GM21717 (cell line): ENCODE measurements at regions not wholly inside any gene's neighbourhood (a gene's known extent, or its start where the extent isn't known, plus 50 kb on each side); places are given as distances from the start of the nearest gene placed in this dataset.
A peak's percentile ranks its signal among the peaks of the same experiment; 100 is the strongest.

Experiments
- ATAC-seq: cut with Tn5 transposase; IDR thresholded peaks from one replicate; pipeline ENCODE4 v1.9.1; 2021; ENCODE audit warnings: mild to moderate bottlenecking, moderate library complexity; ENCODE audit not compliant: unreplicated experiment

DNA sequence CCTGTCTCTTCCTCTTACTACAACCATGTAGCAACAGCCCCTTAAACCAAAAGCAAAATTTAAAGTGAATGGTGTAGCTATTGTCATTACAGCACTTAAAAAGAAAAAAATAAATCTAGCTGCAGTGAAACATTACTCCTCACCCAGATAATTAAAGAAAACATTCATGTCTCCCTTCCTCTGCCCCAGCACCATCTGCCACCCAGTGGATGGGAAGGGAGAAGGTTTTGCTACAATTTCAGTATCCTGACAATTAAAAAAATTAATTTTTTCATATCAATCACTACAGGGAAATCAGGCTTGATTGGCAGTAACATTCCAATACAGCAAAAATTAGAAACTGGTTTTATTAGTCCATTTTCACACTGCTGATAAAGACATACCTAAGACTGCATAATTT is 147.4 kb upstream of the PUM3 start:
- ATAC-seq = no peak

DNA sequence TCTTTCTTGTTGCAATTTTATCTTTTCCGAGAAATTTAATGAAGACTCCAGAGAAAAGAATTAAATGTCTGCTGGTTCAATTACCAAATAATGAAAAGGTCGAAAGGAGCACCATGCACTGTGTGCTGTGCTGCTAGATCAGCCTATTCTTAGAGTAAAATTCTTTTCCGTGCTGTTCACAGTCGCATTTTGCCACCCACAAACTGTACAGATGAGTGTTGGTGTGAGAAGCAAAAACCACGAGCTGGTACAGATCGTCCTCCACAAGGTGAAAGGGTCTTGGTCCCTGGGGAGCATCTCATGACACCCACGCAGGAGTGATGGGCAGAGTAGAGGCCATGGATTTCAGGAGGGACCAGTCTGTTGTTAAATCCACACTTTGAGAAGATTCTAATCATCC is 143.8 kb upstream of the PUM3 start:
- ATAC-seq = no peak

DNA sequence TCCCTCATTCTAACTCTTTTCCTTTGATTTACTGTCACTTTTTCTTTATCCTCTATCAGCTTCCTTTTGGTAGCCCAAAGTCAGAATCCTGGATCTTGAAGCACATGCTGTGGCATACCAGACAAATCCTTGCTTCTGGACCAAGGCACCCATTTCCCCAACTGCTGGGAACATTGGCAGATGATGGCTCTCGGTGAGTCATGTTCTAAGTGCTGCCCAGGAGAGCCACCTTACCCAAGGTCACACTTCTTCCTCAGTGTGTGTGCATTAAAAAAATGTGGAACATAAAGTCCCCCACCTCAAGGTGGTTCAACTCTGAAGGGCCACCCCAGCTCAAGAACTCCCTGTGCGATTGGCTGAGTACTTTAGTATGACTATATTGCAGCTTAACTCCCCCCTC is 141.4 kb upstream of the PUM3 start:
- ATAC-seq = no peak

DNA sequence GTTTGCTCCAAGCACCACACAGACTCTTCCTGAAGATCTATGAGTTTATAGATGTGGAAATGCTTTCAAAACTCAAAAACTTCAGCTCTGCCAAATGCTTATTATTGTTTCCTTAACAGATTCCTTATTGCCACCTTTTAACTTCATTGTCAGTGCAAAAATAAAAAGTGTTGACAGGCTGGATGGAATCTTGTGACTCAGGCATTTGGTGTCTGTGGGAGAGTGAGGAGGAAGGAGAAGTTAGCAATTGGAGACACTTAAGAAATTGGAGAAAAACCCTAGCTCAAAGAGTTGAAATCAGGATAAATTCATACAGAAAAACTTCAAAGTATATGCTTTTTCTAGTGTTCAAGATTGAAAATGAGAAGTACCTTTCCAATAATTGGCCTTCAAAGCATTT is 140.6 kb upstream of the PUM3 start:
- no peak for ATAC-seq

DNA sequence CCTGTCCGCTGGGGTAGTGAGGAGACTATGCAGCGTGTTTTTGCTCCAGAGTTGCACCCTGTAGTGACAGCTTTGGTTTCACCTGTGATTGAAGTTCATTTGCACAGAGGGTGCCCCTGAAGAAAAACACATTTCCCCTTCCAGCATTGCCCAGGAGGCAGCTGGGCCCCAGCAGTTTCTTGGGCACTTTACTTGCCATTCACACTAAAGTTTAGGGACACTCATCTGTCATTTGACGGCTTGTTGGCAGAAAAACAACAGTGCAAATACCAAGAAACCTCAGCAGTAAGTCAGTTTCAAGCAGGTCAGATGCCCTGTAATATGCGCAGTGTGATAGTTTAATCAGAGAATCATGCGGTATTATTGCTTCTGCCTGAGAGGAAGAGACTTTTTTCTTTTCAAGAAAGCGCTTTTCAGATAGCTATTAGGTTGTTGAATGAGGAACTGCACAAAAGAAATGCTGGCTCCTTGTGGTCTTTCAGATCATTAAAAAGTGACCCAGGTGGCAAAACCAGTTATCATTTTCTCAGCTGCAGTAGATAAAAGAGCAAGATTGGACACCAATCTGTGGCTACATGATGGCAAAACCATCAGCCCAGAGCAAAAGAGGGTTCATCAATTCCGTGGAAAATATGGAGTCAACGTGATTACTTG is 136.2 kb upstream of the PUM3 start:
- no peak for ATAC-seq

DNA sequence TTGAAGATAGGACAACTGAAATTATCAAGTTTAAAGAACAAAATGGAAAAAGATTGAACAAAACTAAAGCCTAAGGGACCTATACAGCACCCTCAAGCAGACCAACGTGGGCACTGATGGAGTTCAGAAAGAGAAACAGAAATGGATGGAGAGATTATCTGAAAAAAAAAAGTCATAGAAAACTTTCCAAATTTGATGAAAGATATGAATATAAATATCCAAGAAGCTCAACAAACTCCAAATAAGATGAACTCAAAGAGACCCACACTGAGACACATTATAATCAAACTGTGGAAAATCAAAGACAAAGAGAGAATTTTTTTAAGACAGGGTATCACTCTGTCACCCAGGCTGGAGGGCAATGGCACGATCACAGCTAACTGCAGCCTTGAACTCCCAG is 128.6 kb upstream of the PUM3 start:
- ATAC-seq = no peak

DNA sequence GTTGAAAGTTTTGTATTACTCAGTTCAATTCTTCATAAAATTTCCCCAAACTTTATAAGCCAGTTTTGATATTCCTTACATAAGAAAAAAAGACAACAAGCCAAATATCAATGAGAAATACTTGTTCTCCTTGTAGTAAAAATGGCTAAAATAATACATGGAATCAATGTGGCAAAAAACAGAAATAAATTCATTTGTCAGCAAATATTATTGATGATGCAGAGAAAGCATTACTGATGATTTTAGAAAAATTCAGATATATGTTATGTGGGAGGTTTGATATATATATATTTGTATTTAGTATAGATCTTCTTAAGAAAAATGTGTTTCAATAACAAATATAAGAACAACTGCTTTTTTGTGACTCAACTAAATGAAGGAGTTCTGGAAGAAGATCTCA is 127.0 kb upstream of the PUM3 start:
- no peak for ATAC-seq

DNA sequence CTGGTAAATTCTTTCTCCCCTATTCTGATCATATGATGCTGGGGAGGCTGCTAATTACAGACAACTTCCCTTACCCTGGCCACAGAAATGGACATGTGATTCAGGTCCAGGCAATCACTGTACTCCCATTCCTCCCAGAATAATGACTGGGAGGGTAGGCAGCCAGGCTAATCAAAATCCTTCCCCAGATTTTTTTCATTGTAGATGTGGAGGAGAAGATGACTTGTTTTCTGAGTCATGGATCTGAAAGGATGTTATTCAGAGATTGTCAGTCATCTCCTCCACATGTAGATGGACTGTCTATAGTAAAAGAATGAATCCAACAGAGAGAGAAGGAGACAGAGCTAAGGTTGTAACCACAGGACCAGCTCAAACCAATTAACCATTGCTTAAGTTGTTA is 123.9 kb upstream of the PUM3 start:
- no peak for ATAC-seq

DNA sequence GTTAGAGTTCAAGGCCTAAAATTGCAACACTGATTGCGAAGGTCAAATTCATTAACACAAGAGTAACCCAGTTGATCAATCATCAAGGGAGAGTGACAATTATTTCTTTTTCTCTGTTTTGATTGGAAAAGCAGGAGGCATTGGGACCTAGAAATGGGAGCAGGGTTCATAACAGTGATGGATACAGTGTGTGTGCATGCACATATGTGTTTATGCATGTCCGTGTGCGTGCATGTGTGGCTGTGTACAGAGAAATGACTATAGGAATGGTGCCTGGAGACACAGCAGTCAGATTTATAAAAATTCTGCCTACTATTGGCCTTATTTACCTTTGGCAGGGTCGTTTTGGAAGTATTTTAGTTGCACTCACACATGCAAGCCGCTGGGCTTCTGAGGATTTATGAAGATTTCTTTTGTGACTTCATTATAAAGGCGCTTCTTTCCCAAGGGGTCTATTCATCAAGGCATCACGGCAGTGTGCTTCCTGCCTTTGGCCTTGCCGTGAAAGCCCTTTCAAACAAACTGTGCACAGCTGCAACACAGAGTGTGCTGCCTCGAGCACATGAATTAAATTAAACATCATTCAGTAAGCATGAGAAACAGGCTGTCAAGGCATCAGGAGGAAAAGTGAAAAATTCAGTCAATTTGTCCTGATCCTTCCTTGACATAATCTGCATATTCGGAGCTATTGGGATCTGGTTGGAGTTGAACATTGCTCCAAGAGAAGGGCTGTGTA is 122.8 kb upstream of the PUM3 start:
- no peak for ATAC-seq

DNA sequence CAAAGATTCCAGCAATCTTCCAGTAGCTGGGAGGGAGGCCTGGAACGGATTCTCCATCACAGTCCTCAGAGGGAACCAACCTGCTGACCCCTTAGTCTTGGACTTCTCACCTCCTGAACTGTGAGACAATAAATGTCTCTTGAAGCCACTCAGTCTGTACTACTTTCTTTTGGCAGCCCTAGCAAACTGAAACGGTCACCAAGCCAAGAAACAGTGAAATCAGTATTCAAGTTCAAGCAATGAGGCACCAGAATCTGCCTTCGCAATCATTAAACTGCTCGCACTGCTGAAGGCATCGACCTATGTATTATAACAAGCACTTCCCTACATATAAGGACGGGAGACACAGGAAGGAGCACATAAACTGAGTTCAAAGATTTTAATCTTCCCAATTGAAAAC is 120.6 kb upstream of the PUM3 start:
- no peak for ATAC-seq

DNA sequence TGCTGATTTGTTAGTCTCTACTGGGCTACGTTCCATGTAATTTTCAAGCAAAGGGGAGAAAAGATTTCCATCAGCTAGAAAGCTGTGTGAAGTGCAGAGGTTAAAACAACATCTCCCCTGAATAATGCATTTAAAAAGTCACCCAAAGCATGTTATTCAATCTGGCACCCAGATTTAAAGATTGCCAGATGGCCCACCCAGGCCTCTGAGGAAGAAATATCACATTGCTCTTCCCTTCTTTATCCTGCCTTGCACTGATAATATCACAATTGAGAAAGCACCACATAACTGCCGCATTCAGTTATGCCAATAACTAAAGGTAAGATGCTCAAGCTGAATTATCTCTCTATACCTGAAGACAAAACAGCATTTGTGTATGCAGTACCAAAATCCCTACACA is 119.4 kb upstream of the PUM3 start:
- ATAC-seq = no peak

DNA sequence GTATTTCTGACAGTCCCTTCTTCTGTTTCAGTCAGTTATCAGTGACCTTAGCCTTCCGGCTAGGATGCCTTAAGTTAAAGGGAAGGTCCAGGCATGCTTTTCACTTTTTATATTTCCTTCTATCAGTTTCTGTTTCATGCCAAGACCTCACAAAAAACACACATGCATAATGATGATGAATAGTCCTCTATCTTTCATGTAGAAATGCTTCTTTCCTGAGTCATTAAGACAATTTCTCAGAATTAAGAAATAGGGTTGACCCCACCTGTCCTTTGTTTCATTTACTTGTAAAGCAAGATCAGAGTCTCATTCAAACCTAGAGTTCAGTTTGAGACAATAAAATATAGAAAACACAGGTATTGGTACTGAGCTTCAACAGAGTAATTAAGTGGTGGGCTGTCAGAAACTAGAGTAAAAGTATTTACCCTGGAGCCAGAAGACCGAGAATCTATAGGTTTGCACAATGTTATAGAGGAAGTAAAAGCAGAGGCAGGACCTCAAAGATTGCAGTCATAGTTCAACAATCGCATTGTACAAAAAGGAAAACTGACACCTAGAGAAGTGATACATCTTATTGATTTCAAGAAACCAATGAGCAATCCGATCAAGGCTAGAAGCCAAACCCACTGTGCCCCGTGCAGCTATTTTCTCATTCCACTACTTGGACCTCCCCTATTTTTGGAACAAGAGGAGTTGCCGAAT is 118.7 kb upstream of the PUM3 start:
- peak; percentile 41 for ATAC-seq

DNA sequence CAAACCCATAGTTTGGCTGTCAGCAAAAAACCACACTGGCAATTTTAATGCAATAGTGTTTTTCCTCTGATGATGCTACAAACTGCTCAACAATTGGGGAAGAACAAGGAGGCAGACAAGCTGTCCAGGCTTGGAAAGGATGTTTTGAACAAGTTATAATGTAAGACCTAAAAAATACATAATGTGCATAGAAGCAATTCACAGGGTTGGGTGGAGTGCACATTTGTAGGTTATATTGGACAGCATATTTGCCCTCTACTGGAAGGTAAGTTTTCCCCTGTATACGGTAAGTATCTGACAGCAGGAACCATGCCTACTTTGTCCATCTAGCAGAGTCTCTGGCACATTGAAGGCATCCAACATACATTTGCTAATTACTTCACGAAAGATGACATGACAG is 114.3 kb upstream of the PUM3 start:
- no peak for ATAC-seq

DNA sequence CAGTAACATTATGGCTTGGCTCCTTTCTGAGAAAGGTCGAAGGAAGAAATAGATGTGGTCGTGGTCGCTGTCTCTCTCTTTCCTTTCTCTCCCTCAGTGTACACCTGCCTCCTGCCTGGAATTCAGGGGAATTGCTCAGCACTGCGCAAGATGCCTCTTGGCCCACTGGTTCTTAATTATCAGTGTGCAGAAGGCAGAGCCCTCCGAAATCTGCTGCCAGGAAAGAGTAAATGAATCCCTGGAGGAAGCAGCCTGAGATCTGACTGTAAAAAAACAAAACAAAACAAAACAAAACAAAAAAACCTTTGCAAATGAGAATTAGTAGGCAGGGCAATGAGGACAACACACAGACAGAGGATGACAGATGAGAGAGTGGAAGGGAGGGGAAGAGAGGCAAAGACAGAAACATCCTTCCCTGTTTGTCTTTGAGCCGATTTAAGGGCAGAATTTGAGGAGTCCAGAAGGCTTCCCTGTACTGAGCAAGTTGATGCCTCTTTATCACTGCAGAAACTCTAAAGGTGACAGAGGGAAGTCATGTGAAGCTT is 113.8 kb upstream of the PUM3 start:
- no peak for ATAC-seq

DNA sequence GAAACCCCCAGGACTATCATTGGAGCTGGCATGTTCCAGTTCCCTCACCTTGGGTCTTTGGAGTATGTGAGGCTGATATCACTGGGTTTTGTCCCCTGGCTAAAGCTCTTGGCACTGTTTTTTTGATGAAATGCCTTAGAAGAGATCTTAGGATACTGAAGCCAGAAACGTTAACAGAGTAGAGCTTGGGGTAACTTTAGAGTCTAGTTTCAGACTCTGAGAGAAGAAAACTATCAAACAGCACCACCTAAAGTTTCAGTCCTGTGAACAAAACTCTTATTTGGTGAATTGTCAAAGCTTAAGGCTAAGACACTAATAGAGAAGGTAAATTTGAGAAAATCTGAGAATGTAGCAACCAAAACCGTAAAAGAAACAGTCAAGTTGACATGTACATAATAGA is 111.7 kb upstream of the PUM3 start:
- ATAC-seq = no peak

DNA sequence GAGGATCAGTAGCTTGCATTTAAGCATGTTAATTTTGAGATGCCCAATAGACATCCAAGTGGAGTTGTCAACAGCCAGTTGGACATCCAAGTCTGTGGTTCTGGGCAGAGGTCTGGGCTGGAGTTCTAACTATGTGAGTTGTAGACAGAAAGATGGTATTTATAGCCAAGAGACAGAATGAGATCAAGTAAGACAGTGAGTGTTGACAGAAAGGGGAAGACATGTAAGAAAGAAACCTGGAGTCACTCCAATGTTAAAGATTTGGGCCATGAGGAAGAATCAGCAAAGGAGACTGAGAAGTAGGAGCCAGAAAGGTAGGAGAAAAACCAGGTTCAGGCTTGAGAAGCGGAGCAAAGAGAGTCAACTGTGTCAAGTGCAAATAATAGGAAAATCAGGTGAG is 95.5 kb upstream of the PUM3 start:
- no peak for ATAC-seq

DNA sequence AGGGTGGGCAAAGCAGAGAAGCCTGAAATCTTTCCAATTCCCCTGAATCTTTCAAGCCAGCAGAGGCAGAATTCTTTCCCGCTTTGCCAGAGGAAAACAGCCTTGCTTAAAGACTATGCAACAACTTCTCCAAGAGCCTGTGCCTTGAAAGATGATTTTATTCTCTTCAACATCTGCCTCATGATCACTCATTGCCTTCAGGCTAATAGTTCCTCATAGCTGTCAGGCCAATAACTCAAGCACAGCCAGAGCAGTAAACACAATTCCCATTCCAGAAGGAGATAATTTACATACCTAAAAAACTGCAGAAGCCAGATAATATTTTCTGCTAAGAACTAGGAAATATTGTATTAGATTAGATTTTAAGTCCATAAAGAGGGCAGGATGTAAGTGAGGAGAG is 92.3 kb upstream of the PUM3 start:
- ATAC-seq = no peak

DNA sequence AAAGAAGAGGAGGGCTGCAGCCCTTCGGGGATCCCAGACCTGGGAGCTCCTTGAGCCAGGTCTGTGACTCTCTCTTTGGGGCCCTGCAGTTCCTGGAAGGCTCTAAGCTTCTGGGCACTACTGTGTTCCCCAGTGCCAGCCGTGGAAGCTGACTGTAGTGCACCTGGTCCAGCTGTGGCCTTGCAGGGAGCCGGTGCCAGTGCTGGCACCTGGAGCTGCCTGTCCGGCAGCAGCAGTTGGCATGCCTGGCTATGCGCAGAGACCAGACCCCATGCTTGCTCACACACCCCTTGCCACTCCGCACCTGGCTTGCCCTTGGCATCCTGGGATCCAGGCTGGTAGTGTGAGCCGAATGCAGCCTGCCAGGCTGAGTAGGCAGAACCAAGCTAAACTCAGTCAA is 91.0 kb upstream of the PUM3 start:
- ATAC-seq = no peak

DNA sequence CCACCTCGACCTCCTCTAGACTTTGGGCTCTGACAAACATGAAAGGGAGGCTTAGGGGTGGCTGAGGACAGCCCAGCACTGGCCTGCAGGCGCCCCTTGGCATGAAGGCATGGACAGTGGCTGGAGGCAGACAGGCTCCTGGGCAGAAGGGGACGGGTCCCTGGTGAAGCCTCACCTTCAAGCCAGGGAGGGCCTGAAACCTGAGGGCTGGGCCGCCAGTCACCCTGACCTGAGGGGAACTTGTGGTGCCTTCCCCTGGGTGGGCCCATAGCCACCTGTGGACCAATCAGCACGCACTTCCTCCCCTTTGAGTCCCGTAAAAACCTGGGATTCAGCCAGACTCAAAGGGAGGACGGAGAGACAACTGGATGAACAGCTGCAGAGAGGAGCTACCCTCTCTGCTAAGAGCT is 90.4 kb upstream of the PUM3 start:
- no peak for ATAC-seq

DNA sequence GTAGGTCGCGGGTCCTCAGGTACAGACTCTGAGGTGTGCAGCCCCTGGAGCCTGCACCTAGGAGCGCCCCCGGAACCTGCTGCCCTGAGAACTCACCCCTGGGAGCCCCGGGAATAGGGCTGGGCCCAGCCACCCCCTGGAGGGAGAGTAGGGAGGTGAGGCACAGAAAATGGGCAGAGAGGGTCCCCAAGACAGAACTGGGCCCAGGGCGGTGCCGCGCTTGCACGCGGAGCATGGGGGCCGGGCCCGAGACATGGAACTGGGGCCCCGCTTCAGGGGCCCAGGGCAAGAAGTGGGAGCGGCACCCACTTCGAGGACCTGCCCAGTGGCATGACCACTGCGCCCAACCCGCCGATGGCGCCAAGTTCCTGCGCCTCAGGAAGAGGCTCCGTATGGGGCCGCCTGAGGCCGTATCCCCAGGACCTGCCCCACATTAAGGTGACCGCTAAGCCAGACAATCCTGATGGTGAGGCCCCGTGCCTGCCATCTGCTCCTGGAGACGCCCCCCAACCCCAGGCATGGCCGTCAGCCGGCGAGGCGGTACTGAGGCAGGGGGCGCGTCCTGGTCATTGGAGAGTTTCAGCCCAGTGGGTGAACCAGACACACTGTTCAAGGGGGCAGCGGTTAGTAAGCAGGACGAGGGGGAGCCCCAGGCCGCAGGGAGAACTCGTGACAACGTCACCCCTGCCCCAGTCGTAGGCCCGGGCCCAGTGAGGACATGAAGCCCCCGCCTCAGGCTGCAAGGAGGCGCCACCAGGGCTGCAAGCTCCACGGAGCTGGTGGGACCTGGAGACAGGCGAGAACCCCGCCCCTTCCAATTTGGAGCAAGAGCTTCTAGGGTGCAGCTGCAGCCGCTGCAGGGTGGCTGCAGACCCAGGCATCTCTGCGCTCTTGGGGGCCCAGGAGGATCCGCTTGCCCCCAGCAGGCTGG is 89.5 kb upstream of the PUM3 start:
- ATAC-seq = no peak

DNA sequence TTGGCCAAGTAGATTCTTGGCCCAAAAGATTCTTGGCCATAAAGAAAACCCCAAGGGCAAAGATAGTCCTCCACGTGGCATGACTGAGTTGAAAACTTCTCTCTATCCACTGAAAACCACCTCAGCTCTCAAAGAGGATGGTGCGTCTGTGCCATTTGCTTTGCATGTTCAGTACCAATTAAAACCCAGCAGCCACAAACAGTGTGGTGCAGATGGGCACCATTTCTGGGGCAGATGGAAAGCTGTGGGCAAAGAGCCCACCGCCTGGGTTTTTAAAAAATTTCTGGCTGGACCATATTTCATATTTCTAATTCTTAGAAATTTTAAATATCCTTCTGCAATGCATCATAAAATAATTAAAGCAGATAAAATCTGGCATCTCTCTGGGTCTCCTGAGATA is 84.5 kb upstream of the PUM3 start:
- no peak for ATAC-seq
